H9 (cell line): ENCODE measurements at regions not wholly inside any gene's neighbourhood (a gene's known extent, or its start where the extent isn't known, plus 50 kb on each side); places are given as distances from the start of the nearest gene placed in this dataset.

Source experiments
- DNase-seq: peaks from one replicate; pipeline ENCODE4 v3.0.0-alpha.2; 2017
- H2AFZ ChIP-seq: one replicate; pipeline ENCODE4 v1.6.1; 2013; ENCODE audit warnings: mild to moderate bottlenecking, low read length, control low read depth, moderate library complexity
- H2AK5ac ChIP-seq: 2 replicates; pipeline ENCODE4 v1.6.1; 2013; ENCODE audit warnings: low read length, control low read depth, mixed read lengths; ENCODE audit not compliant: insufficient read length
- H2BK120ac ChIP-seq: one replicate; pipeline ENCODE4 v1.6.1; 2013; ENCODE audit warnings: low read depth, mild to moderate bottlenecking, low read length, control low read depth, inconsistent platforms; ENCODE audit not compliant: poor library complexity, severe bottlenecking
- H2BK12ac ChIP-seq: 2 replicates; pipeline ENCODE4 v1.6.1; 2013; ENCODE audit warnings: low read length, control low read depth, mixed read lengths, low read depth; ENCODE audit not compliant: insufficient read length
- H2BK15ac ChIP-seq: 2 replicates; pipeline ENCODE4 v1.6.1; 2013; ENCODE audit warnings: low read depth, low read length, control low read depth
- H2BK20ac ChIP-seq: one replicate; pipeline ENCODE4 v1.6.1; 2013; ENCODE audit warnings: low read depth, mild to moderate bottlenecking, low read length, control low read depth, inconsistent platforms; ENCODE audit not compliant: poor library complexity, severe bottlenecking
- H2BK5ac ChIP-seq: 2 replicates; pipeline ENCODE4 v1.6.1; 2013; ENCODE audit warnings: low read length, control low read depth, mixed read lengths; ENCODE audit not compliant: insufficient read length
- H3K14ac ChIP-seq: 2 replicates; pipeline ENCODE4 v1.6.1; 2013; ENCODE audit warnings: low read length, control low read depth; ENCODE audit not compliant: insufficient read depth
- H3K18ac ChIP-seq: 2 replicates; pipeline ENCODE4 v1.6.1; 2013; ENCODE audit warnings: low read depth, mild to moderate bottlenecking, mixed read lengths, low read length, control low read depth; ENCODE audit not compliant: insufficient read length
- H3K23ac ChIP-seq: 2 replicates; pipeline ENCODE4 v1.6.1; 2013; ENCODE audit warnings: low read length, control low read depth, mixed read lengths, low read depth; ENCODE audit not compliant: insufficient read length
- H3K23me2 ChIP-seq: 2 replicates; pipeline ENCODE4 v1.6.1; 2013; ENCODE audit warnings: low read depth, mild to moderate bottlenecking, mixed read lengths, low read length, control low read depth; ENCODE audit not compliant: insufficient read length, poor library complexity, severe bottlenecking
- H3K27ac ChIP-seq: 2 replicates; pipeline ENCODE4 v1.5.1; 2013; ENCODE audit warnings: low read length, control low read depth, mixed read lengths, low read depth; ENCODE audit not compliant: insufficient read length
- H3K27me3 ChIP-seq: 2 replicates; pipeline ENCODE4 v1.6.1; 2013; ENCODE audit warnings: low read length, control low read depth, inconsistent platforms; ENCODE audit not compliant: insufficient read depth
- H3K4ac ChIP-seq: 2 replicates; pipeline ENCODE4 v1.6.1; 2013; ENCODE audit warnings: low read depth, mild to moderate bottlenecking, control low read depth, inconsistent platforms, low read length, moderate library complexity
- H3K4me1 ChIP-seq: 2 replicates; pipeline ENCODE4 v1.6.1; 2013; ENCODE audit warnings: low read length, control low read depth, inconsistent platforms; ENCODE audit not compliant: insufficient read depth
- H3K4me2 ChIP-seq: 2 replicates; pipeline ENCODE4 v1.6.1; 2013; ENCODE audit warnings: low read length, control low read depth, mixed read lengths; ENCODE audit not compliant: insufficient read length, insufficient read depth
- H3K56ac ChIP-seq: 2 replicates; pipeline ENCODE4 v1.6.1; 2013; ENCODE audit warnings: low read depth, mild to moderate bottlenecking, mixed read lengths, low read length, control low read depth; ENCODE audit not compliant: insufficient read length
- H3K79me1 ChIP-seq: 2 replicates; pipeline ENCODE4 v1.6.1; 2013; ENCODE audit warnings: low read depth, mild to moderate bottlenecking, moderate library complexity, low read length, control low read depth, inconsistent platforms; ENCODE audit not compliant: insufficient read depth, poor library complexity, severe bottlenecking
- H3K79me2 ChIP-seq: 2 replicates; pipeline ENCODE4 v1.6.1; 2013; ENCODE audit warnings: low read length, control low read depth, inconsistent platforms; ENCODE audit not compliant: insufficient read depth
- H3K9ac ChIP-seq: 2 replicates; pipeline ENCODE4 v1.6.1; 2013; ENCODE audit warnings: low read length, control low read depth, mixed read lengths; ENCODE audit not compliant: insufficient read length; ENCODE audit errors: extremely low read depth
- H3K9me3 ChIP-seq: one replicate; pipeline ENCODE4 v1.6.1; 2013; ENCODE audit warnings: low read depth, low read length, inconsistent platforms; ENCODE audit not compliant: control insufficient read depth
- H3T11ph ChIP-seq: one replicate; pipeline ENCODE4 v1.6.1; 2013; ENCODE audit warnings: mild to moderate bottlenecking, low read length, control low read depth, inconsistent platforms
- H4K20me1 ChIP-seq: one replicate; pipeline ENCODE4 v1.6.1; 2013; ENCODE audit not compliant: control insufficient read depth, insufficient read length, insufficient read depth
- H4K5ac ChIP-seq: 2 replicates; pipeline ENCODE4 v1.6.1; 2013; ENCODE audit warnings: low read depth, mild to moderate bottlenecking, mixed read lengths, low read length, control low read depth; ENCODE audit not compliant: insufficient read length
- H4K8ac ChIP-seq: replicated peaks from 2 replicates; pipeline ENCODE4 v1.6.1; 2013; ENCODE audit warnings: low read length, control low read depth, mixed read lengths, low read depth; ENCODE audit not compliant: insufficient read length
- H4K91ac ChIP-seq: 2 replicates; pipeline ENCODE4 v1.6.1; 2013; ENCODE audit warnings: low read depth, mild to moderate bottlenecking, moderate library complexity, mixed read lengths, low read length, control low read depth; ENCODE audit not compliant: insufficient read length
- H3K27ac Mint-ChIP-seq, 3 experiments: 2 replicates in 2 of 3; 3 replicates in 1 of 3; pipeline ENCODE4 v1.8.0; 2020 to 2021; ENCODE audit warnings: mixed read lengths in 3 of 3, mild to moderate bottlenecking in 1 of 3, moderate library complexity in 1 of 3
- H3K27me3 Mint-ChIP-seq: 2 replicates; pipeline ENCODE4 v1.8.0; 2021; ENCODE audit warnings: low read depth, mild to moderate bottlenecking, moderate library complexity, mixed read lengths
- H3K36me3 Mint-ChIP-seq, 3 experiments: 2 replicates in 2 of 3; 3 replicates in 1 of 3; pipeline ENCODE4 v1.8.0; 2020 to 2021; ENCODE audit warnings: low read depth in 3 of 3, mixed read lengths in 3 of 3; ENCODE audit not compliant: insufficient read depth in 1 of 3
- H3K4me1 Mint-ChIP-seq, 2 experiments: 2 replicates each; pipeline ENCODE4 v1.8.0; 2020; ENCODE audit warnings: mixed read lengths in 2 of 2
- H3K4me3 Mint-ChIP-seq, 2 experiments: 2 replicates in 1 of 2; 3 replicates in 1 of 2; pipeline ENCODE4 v1.8.0; 2020 to 2021; ENCODE audit warnings: mild to moderate bottlenecking in 2 of 2, mixed read lengths in 2 of 2, moderate library complexity in 1 of 2
- H3K9me3 Mint-ChIP-seq, 2 experiments: 2 replicates in 1 of 2; 3 replicates in 1 of 2; pipeline ENCODE4 v1.8.0; 2020; ENCODE audit warnings: mild to moderate bottlenecking in 2 of 2, mixed read lengths in 2 of 2, moderate library complexity in 1 of 2
- WGBS: extraction: QIAGEN DNeasy Blood & Tissue Kit; methylation state at CpG from one replicate; pipeline ENCODE4 v1.1.7; 2013; ENCODE audit warnings: missing lambda C conversion rate, low lambda C conversion rate, mixed read lengths; ENCODE audit not compliant: insufficient read length; ENCODE audit errors: extremely low coverage; 5-methylcytosine and 5-hydroxymethylcytosine counted together
- TF ChIP-seq, protein P1 (sequence below): fragments of 200-600 bp; sonication (generic); conservative IDR thresholded peaks from 3 replicates; pipeline ENCODE4 v1.8.0; 2021; ENCODE audit warnings: antibody characterized with exemption, mild to moderate bottlenecking

DNA sequence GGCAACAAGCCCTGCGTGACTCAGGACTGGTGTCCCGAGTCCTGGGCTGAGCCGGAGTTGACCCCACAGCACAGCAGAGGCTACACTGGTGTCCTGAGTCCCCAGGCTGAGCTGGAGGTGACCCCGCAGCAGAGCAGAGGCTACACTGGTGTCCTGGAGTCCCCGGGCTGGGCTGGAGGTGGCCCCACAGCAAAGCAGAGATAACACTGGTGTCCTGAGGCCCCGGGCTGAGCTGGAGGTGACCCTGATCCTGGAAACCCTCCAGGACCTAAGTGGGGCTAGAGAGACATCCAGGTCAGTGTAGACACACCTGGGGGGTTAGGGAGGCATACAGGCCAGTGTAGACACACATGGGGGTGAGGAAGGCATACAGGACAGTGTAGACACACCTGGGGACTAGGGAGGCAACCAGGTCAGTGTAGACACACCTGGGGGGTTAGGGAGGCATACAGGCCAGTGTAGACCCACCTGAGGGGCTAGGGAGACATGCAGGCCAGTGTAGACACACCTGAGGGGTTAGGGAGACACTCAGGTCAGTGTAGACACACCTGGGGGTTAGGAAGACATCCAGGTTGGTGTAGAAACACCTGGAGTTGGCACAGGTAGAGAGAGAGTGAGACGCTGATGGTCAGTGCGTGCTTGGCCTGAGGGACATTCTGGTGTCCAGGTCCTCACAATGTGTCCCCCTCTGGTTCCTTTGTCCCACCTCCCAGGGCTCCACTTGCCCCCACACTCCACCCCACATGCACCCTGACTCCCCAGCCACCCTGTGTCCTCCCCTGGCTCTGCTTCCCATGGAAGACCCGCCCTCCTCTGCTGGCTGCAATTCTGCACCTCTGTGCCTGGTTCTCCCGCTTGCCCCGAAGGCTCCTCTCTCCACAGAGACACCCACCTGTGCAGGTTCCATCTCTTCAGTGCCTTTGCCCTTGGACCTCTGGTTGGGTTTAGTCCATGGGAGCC, 321.6 kb upstream of the SFSWAP start:
- Histone ChIP-seq H3K79me2 (no peaks in the 10 kb centered on the region), H4K20me1 (no peaks in the 10 kb centered on the region), H2BK120ac (no peak overlapping the region), H3K27me3 (no peaks in the 10 kb centered on the region), H2BK5ac (no peak overlapping the region), H2BK12ac (no peak overlapping the region), H3K9me3 (no peaks in the 10 kb centered on the region), H3K23me2 (no peaks in the 10 kb centered on the region), H3K4me2 (no peak overlapping the region), H4K8ac (no peak overlapping the region), H3K56ac (no peak overlapping the region), H3K23ac (no peak overlapping the region), H4K91ac (no peak overlapping the region), H3K18ac (no peak overlapping the region), H3K9ac (no peak overlapping the region), H3K4ac (no peak overlapping the region), H2AFZ (no peak overlapping the region), H2BK20ac (no peak overlapping the region), H3K27ac (no peak overlapping the region), H3K14ac (no peak overlapping the region), H3T11ph (no peak overlapping the region), H3K4me1 (no peaks in the 10 kb centered on the region; the same call in 1 of the 2 replicates), H2BK15ac (no peak overlapping the region), H2AK5ac (no peak overlapping the region), H4K5ac (no peak overlapping the region), H3K79me1 (no peaks in the 10 kb centered on the region)
- H3K4me3 Mint-ChIP-seq = no peak overlapping the region
- H3K4me1 Mint-ChIP-seq = peaks cover 16 to 41% of the 10 kb centered on the region in 2 experiments
- TF ChIP-seq, protein P1, sequence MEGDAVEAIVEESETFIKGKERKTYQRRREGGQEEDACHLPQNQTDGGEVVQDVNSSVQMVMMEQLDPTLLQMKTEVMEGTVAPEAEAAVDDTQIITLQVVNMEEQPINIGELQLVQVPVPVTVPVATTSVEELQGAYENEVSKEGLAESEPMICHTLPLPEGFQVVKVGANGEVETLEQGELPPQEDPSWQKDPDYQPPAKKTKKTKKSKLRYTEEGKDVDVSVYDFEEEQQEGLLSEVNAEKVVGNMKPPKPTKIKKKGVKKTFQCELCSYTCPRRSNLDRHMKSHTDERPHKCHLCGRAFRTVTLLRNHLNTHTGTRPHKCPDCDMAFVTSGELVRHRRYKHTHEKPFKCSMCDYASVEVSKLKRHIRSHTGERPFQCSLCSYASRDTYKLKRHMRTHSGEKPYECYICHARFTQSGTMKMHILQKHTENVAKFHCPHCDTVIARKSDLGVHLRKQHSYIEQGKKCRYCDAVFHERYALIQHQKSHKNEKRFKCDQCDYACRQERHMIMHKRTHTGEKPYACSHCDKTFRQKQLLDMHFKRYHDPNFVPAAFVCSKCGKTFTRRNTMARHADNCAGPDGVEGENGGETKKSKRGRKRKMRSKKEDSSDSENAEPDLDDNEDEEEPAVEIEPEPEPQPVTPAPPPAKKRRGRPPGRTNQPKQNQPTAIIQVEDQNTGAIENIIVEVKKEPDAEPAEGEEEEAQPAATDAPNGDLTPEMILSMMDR = no peak
- H3K27me3 Mint-ChIP-seq = no peaks in the 10 kb centered on the region; the same call in none of the 2 replicates
- WGBS = no CpG with 5 or more reads among the region's 11 CpGs
- H3K36me3 Mint-ChIP-seq = no peaks in the 10 kb centered on the region
- peaks cover 0 to 4% of the 10 kb centered on the region in 2 experiments; a peak in 3 of 5 replicates for H3K9me3 Mint-ChIP-seq
- no peak overlapping the region for H3K27ac Mint-ChIP-seq
- DNase-seq = no peak
